HG03521 (cell line): ENCODE measurements at regions not wholly inside any gene's neighbourhood (a gene's known extent, or its start where the extent isn't known, plus 50 kb on each side); places are given as distances from the start of the nearest gene placed in this dataset.
"Not testable (repeated sequence)": the region's sequence is repeated elsewhere in the genome, so short reads cannot be mapped to it uniquely, and the experiment has no call there.

Experiments
- ATAC-seq: cut with Tn5 transposase; IDR thresholded peaks from one replicate; pipeline ENCODE4 v1.9.1; 2021; ENCODE audit warnings: mild to moderate bottlenecking, moderate library complexity; ENCODE audit not compliant: unreplicated experiment

DNA sequence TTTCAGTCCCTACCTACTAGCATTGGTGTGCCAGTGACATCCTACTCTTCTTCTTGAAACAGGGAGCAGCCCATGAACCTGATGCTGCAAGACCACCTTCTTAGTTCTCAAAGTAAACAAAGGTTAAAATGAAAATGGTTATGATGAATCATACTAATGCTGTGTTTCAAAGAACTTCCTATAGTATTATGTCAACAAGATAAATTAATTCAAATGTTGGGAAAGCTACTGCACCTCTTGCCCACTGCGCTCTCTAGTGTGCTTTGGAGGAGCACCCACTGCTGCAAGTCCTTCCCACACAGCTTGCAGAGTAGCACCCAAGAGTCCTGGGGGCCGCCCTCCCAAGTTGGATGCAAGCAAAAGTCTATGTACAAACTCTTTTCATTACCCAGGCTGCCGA is 81.1 kb downstream of the CD200R1L start:
- no peak for ATAC-seq

GRCh38 chr3:112763258-112763657 is 83.4 kb downstream of the CD200R1L start:
- ATAC-seq: no peak

DNA sequence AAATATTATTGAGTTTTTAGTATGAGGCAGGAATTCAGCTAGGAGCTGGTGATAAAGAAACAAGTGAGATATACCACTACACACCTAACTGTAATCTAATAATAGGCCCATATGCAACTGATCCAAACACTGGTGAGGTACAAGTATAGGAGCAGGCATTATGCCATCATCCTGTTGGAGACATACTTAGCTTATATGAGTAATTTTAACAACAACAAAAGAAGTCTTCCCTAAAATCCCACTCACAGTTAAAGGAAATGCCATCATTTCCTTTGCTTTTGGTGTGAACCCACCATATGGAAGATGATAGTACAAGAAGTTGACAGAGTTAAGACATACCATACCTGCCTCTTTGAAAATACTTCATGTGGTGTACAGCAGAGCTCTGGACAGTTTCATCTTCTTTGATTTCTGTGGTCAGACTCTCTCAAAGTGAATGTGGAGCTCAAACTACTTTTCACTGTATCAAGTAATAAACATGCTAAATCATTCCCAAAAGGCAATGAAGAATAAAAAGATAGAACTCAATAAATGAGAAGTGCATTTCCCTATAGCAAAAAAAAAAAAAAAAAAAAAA is 85.5 kb downstream of the CD200R1L start:
- ATAC-seq: no peak

GRCh38 chr3:112759681-112760080 is 87.0 kb downstream of the CD200R1L start:
- ATAC-seq: no peak

DNA sequence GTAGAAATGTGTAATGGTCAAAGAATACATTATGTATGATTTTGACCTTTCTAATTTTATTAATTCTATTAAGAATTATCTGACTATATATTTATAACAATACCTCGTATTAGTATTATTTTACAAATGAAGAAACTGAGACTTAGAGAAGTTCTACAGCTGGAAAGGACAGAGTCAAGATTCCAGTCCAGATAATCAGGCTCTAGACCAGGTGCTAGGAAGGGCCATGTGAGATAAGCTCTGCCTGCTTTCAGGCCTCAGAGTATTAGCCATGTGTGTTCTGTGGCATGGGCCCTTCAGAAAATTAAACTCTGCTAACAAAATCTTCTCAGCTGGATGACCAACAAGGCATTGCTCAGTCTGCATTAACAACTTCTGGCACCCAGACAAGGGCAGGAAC is 87.5 kb downstream of the CD200R1L start:
- no peak for ATAC-seq

GRCh38 chr3:112757197-112757596 is 89.5 kb downstream of the CD200R1L start:
- no peak for ATAC-seq

GRCh38 chr3:112755845-112756613 is 90.6 kb downstream of the CD200R1L start:
- no peak for ATAC-seq

DNA sequence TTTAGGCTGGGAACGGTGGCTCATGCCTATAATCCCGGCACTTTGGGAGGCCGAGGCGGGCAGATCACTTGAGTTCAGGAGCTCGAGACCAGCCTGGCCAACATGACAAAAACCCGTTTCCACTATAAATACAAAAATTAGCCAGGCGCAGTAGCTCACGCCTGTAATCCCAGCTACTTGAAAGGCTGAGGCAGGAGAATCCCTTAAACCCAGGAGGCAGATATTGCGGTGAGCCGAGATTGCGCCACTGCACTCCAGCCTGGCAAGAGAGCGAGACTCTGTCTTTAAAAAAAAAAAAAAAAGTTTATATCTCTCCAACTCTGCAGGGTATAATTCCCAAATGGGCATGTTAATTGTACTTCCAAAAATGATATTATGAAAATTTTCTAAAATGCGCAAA is 91.6 kb downstream of the CD200R1L start:
- not testable (repeated sequence) for ATAC-seq

DNA sequence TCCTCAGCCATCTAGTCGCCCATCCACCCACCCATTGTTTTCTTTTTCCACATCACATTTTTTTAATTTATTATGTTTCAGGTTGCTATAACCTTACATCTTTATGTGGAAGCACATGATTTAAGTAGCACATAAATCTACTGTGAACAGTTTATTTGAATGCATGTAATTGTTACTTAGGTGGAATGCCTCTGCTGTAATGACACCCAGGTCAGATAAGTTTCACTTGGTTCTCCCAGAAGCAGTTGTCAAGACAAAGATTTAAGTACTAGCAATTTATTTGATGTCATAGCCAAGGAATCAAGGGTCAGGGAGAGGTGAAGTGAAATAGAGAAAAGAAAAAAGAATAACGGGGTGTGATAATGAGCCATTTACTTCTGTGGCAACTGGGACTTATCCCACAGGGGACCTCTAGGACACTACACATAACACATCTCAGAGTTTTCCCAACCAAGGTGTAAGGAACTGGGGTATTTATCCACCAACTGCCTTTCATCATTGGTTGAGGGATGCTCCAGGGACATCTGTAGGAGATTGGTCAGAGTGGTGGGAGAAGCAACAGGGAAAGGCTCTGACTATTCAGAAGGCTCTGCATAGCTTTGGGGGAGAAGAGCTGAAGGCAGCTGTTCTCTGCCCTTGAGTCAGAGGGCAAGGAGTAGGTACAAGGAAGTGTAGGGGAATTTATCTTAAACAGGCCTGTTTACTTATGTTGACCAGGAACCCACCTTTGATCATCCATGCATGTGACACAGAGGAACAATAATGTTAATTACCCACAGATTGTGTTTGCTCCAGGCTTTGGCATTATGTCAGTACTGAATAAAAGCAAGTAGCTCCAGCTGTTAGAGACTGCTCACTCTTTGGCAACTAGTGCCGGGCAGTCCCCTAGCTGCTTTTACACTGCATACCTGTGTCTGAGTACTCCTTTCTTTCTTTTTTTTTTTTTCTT is 94.8 kb downstream of the CD200R1L start:
- ATAC-seq: no peak

- ATAC-seq: no peak
These were observed 95.6 kb downstream of the CD200R1L start for GRCh38 chr3:112751061-112751460.

- ATAC-seq: no peak
These were observed 99.0 kb downstream of the CD200R1L start for GRCh38 chr3:112747624-112748023.

GRCh38 chr3:112746675-112747280 is 99.9 kb downstream of the CD200R1L start:
- ATAC-seq: no peak

- no peak for ATAC-seq
These were observed 101.0 kb downstream of the CD200R1L start for GRCh38 chr3:112745567-112746248.

DNA sequence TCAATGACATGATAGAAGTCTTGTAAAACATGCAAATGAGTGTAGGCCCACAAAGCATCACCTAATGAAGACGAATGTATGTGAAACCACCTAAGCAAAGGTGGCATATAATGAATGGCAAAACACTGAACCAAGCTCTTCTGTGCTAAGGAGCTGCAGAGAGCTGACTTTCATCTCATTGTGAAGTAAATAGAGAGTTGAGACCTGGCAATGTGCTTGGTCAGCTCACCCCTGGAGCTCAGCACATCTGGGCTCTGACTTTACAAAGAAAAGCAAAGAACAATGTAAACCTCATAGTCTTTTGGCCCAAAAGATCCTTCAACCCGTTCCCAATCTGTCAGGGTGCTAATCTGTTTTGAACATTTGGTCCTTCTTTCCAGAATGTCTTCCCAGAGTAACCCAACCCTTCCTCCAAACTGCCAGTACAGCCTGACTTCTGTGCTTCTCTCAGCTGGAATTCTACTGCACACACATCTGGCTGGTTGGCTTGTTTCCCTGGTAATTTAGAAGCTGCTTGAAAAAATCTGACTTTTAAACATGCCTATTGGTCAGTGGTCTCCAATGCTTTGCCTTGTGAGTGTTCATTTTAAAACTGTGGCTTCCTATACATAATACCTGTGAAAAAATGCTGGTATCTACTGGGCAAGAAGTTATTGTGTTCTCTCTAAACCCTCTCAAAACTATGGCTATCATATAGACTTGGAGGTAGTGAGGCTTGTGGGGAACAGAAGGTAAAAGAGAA is 101.7 kb downstream of the CD200R1L start:
- ATAC-seq: no peak

DNA sequence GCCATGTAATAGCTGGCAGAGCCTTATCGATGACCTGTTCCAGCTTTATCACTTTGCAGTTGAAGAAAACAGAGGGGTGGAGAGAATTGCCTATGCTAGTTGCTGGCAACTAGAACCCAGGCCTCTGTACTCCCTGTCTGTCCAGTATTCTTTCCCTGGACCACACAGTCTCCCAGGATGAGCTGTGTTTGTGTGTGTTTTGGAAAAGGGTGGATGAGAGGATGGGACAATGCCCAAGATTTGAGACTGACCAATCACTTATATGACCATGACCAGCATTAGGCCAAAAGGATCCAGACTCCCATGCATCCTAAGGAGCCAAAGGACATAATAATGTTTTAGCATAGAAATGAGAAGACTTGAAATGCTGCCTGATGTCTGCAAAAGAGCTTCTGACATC is 102.6 kb downstream of the CD200R1L start:
- ATAC-seq: no peak

DNA sequence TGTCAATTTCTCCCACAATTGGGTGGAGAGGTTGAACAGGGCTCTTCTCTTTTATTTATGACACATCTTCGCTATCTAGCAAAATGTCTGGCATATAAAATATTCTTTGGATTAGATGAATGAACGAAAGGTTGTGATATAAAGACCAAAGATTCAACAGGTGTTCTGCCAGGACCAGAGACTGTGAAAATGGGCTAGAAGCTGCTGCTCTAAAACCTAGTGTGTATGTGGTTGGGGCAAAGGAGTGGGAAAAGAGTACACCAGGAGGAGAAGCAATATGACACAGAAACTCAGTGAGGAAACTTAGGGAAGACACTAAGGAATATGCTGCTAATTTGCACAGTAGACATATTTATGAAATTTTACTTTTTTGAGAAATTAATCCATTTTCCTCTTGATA is 102.0 kb upstream of the CCDC80 start:
- ATAC-seq: no peak

- no peak for ATAC-seq
These were observed 101.0 kb upstream of the CCDC80 start for GRCh38 chr3:112741983-112742382.

- no peak for ATAC-seq
These were observed 99.9 kb upstream of the CCDC80 start for GRCh38 chr3:112740835-112741234.

- ATAC-seq: no peak
These were observed 98.5 kb upstream of the CCDC80 start for GRCh38 chr3:112739252-112739965.
